Activated naive CD8-positive, alpha-beta T cell treated with anti-CD3 and anti-CD28 coated beads, Interleukin-2, amount 10 ng/mL, durations not matched to agents 7 days and 5 days (primary cell): ENCODE measurements at regions not wholly inside any gene's neighbourhood (a gene's known extent, or its start where the extent isn't known, plus 50 kb on each side); places are given as distances from the start of the nearest gene placed in this dataset.

Source experiments
- ATAC-seq: fragments of 150-1000 bp; cut with Tn5 transposase; one replicate; pipeline ENCODE4 v1.10.0; 2021; ENCODE audit warnings: low read depth, moderate library complexity
- POLR2A ChIA-PET: fragments of 350-600 bp; sonication (Branson Sonifier 250); formaldehyde crosslinking; loops from one replicate; lab custom pipeline; 2021; ENCODE audit warnings: antibody characterized with exemption; lab: Charles Lee
- DNase-seq: peaks from one replicate; pipeline ENCODE4 v3.0.0; 2021
- H3K27ac Mint-ChIP-seq: one replicate; pipeline ENCODE4 v1.8.0; 2022; ENCODE audit warnings: mild to moderate bottlenecking, mixed read lengths
- H3K27me3 Mint-ChIP-seq: one replicate; pipeline ENCODE4 v1.8.0; 2022; ENCODE audit warnings: mild to moderate bottlenecking, moderate library complexity, mixed read lengths
- H3K36me3 Mint-ChIP-seq: one replicate; pipeline ENCODE4 v1.8.0; 2021; ENCODE audit warnings: mild to moderate bottlenecking, mixed read lengths
- H3K4me1 Mint-ChIP-seq: one replicate; pipeline ENCODE4 v1.8.0; 2021; ENCODE audit warnings: mixed read lengths
- H3K4me3 Mint-ChIP-seq: one replicate; pipeline ENCODE4 v1.8.0; 2022; ENCODE audit warnings: mild to moderate bottlenecking, moderate library complexity, mixed read lengths
- H3K9me3 Mint-ChIP-seq: one replicate; pipeline ENCODE4 v1.8.0; 2021; ENCODE audit warnings: mixed read lengths

DNA sequence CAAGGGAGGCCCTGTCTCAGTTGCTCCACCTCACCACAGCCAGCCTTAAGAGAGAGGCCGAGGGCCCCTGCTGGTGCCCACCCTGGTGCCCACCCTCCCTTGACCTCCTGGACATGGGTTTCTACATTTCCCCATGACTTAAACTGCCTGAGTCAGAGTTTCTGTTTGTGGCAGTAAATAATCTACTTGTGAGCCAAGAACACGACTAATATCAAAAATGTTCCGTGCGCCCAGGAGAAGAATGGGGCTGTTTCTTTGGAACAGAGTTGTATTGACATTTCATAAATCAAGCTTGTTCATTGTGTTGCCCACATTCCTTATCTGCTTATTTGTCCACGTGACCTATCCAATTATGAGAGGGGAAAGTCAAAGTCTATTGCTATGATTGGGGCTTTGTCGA is 143.5 kb downstream of the ANKRD60 start:
- no peak for ATAC-seq
- POLR2A ChIA-PET = no interaction called here
- H3K4me1 Mint-ChIP-seq = no peaks in the 10 kb centered on the region

DNA sequence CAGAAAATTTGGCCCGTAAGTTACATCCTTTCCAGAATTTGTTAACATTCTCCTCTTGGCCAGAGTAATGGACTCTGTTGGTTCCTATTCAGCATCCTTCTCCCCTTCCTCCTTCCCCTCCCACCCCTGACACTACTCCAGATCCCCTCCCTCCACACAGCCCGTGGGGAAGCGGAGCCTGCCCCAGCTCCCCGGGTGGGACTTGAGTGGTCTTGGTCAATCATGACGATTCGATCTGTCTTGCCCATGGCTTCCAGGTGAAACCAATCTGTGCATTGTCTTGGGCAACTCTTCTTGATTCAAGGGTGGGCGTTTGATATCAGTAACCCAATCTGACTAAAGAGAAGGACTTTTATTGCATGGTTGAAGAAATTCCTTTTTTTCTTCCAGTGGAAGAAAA is 143.9 kb downstream of the ANKRD60 start:
- H3K9me3 Mint-ChIP-seq = no peaks in the 10 kb centered on the region
- no peaks in the 10 kb centered on the region for H3K4me1 Mint-ChIP-seq
- DNase-seq (no peak), ATAC-seq (no peak)
- no peak overlapping the region for H3K27ac Mint-ChIP-seq
- POLR2A ChIA-PET = no interaction called here
- peaks cover 5% of the 10 kb centered on the region for H3K27me3 Mint-ChIP-seq
- no peaks in the 10 kb centered on the region for H3K36me3 Mint-ChIP-seq
- H3K4me3 Mint-ChIP-seq = no peak overlapping the region

More for the DNA sequence above, 143.5 kb downstream of the ANKRD60 start:
- no peak for DNase-seq
- peaks cover 5% of the 10 kb centered on the region for H3K27me3 Mint-ChIP-seq
- H3K4me3 Mint-ChIP-seq = no peak overlapping the region
- H3K9me3 Mint-ChIP-seq = no peaks in the 10 kb centered on the region
- no peak overlapping the region for H3K27ac Mint-ChIP-seq
- no peaks in the 10 kb centered on the region for H3K36me3 Mint-ChIP-seq

DNA sequence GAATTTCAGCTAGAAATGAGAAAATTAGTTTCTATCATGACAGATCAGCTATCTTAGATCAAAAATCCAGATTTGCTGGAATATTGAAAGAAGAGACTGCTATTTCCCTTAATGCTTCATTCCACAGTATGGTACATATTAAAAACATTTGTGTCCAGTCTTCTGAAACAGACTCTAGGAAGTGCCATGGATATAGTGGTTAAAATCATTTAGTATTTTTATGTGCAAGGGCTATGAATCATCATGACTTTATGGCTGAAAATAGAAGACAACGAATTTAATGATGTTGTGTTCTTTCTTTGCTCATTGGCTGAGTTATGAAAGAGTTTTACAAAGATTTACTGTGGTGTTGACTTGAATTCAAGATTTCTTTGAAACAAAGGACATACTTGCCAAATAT is 146.6 kb downstream of the ANKRD60 start:
- Mint-ChIP-seq H3K36me3 (no peaks in the 10 kb centered on the region), H3K4me3 (no peak overlapping the region), H3K27ac (no peak overlapping the region), H3K27me3 (peaks cover 5% of the 10 kb centered on the region), H3K9me3 (no peaks in the 10 kb centered on the region), H3K4me1 (no peaks in the 10 kb centered on the region)
- ATAC-seq (no peak), DNase-seq (no peak)
- POLR2A ChIA-PET = no interaction called here

DNA sequence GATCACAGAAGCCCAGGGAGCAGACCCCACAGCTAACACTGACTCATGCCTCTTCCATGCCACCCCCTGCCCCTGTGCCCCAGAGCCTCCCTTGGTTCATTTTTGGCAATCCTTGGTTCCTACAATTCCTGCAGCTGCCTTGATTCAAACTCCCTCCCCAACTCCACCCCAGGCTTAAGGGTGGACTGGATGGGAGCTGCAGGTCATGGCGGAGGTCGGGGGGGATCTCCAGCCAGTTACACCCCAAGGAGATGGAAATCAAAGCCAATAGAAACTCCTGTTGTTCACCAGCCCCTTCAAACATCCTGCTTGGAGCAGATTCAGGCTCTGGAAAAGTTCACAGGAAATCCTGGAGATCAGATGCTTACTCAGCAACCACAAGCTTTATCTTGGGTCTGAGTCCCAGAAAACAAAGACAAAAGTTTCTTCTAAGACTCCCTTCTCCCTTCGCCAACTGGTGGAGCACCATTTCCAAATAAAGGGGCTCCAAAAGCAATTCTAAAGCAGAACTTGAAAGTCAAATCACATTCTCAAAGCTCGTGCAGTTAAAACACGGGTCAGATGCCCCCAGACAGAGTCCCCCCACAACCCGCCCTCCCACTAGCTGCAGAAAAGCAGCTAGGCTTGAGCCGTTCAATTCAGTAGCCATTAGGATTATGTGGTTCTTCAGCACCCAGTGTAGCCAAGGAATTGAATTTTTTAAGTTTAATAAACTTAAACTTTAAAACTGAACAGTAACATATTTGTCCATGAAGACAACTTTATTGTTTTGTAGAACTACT is 149.5 kb downstream of the ANKRD60 start:
- Mint-ChIP-seq H3K9me3 (no peaks in the 10 kb centered on the region), H3K36me3 (no peaks in the 10 kb centered on the region), H3K4me3 (no peak overlapping the region), H3K27me3 (peaks cover 5% of the 10 kb centered on the region), H3K4me1 (peaks cover 5% of the 10 kb centered on the region), H3K27ac (no peak overlapping the region)
- DNase-seq (no peak), ATAC-seq (no peak)
- POLR2A ChIA-PET = no interaction called here

DNA sequence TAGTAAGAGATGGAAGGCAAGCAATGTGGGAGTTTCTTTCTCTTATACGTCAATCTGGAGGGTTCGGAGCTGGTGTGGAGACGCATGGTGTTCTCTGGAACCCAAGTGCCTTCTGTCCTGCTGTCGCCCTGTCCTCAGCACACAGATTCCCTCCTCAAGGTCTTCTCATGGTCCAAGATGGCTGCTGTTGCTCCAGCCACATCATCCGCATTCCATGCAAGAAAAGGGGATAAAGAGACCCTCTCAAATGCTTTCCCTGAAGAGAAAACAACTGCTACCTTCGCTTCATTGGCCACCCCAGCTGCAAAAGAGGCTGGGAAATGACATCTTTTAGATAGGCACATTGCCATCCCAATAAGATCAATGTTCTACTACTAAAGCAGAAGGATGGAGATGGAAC is 151.2 kb downstream of the ANKRD60 start:
- Mint-ChIP-seq H3K4me1 (peaks cover 5% of the 10 kb centered on the region), H3K27ac (no peak overlapping the region), H3K4me3 (no peak overlapping the region), H3K36me3 (no peaks in the 10 kb centered on the region), H3K27me3 (no peaks in the 10 kb centered on the region), H3K9me3 (no peaks in the 10 kb centered on the region)
- DNase-seq (no peak), ATAC-seq (no peak)
- POLR2A ChIA-PET = no interaction called here

DNA sequence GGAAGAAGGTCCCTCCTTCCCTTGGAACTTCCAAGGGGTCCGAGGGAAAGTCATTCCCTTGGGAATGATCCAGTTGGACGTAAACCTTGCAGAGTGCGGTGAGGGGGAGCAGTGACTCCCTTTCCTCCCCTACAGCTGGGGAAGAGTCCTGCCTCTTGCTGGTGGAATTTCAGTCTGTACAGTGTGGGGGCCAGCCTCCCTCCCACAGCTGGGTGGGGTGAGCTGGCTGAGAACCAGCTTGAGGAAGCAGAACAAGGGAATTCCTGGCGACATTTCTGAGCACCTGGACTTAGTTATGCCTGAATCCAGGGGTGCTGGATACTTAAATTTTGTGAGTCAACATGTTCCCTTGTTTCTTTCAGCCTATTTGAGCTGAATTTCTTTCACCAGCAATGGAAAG is 152.0 kb downstream of the ANKRD60 start:
- Mint-ChIP-seq H3K27ac (no peak overlapping the region), H3K4me3 (no peak overlapping the region), H3K27me3 (peaks cover 4% of the 10 kb centered on the region), H3K4me1 (peaks cover 5% of the 10 kb centered on the region), H3K36me3 (no peaks in the 10 kb centered on the region), H3K9me3 (no peaks in the 10 kb centered on the region)
- POLR2A ChIA-PET = no interaction called here
- ATAC-seq = no peak
- DNase-seq = no peak

DNA sequence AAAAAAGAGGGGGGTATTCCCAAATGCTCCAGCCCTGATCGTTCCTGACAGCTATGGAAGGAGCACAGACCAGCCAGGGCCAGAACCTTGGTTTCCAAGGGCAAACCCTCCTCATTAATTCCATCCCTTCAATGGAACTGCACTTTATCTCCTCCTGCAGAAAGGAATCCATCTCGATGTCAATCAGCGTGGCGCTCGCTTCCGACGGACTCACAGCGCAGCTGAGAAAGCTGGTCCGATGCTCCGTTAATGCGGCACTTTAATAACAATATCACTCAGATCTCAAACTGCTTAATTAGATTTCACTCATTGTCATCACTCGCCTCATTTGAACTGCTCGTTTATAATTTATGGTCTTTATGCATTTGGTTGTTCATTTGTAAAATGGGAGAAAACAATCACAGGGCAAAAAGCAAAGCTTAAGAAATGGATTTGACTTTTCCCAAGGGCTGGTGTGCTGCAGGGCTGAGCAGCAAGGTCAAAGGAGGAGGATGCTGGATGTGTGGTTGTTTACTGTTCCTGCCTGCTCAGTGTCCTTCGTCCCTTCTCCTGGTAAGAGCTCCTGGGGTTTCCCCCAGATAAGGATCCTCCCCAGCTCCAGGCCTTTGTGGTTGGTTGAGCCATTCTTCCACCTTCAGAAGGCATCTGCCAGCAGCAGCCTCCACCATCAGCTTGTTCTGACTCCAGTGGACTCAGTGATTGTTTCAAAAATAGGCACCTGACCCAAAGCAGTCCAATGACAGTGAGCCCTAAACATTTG is 152.7 kb downstream of the ANKRD60 start:
- DNase-seq = no peak
- H3K4me1 Mint-ChIP-seq = peaks cover 5% of the 10 kb centered on the region
- POLR2A ChIA-PET = no interaction called here

DNA sequence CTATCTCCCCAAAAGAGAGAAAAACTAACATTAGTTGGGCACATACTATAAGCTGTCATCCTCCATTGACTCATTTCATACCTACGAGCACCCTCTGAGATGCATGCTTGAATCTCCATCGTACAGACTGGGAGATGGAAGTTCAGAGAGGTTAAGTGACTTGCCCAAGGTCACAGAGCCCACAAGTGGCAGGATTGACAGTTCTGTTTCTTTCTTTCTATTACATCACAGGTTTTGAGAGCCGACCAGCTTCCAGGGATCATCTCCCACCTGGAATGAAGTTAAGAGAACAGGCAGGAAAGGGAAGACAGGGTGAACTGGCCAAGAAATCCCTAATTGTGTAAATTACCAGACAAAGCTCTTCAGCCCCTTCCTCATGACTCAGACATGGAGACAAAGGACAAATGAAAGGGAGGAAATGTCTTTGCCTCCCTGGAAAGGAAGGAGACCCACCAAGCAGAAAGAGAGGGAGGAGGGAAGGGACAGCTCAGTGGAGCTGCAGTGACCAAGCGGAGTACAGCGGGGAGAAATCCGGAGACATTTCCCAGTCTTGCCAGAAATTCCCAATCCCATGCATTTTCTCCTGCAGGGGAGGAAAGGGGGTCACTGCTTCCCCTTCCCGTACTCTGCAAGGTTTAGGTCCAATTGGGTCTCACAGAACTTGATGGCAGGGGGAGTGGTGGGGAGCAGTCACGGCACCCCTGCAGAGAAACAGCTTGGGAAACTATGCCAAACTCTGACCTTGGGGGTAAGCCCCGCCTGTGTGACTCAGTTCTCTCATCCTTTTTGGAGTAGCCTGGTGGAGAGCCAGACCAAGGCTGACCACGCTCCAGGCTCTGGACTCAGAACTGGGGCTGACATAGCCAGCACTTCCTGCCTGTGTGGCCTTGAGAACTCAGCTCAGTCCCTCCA is 154.3 kb downstream of the ANKRD60 start:
- Mint-ChIP-seq H3K4me1 (peaks cover 5% of the 10 kb centered on the region), H3K27ac (no peak overlapping the region), H3K9me3 (no peaks in the 10 kb centered on the region), H3K27me3 (peaks cover 4% of the 10 kb centered on the region), H3K4me3 (no peak overlapping the region), H3K36me3 (no peaks in the 10 kb centered on the region)
- ATAC-seq (no peak), DNase-seq (no peak)
- POLR2A ChIA-PET = no interaction called here

More for the DNA sequence above, 152.7 kb downstream of the ANKRD60 start:
- no peaks in the 10 kb centered on the region for H3K9me3 Mint-ChIP-seq
- H3K36me3 Mint-ChIP-seq = no peaks in the 10 kb centered on the region
- no peak overlapping the region for H3K4me3 Mint-ChIP-seq
- H3K27me3 Mint-ChIP-seq = peaks cover 4% of the 10 kb centered on the region
- no peak for ATAC-seq
- no peak overlapping the region for H3K27ac Mint-ChIP-seq

DNA sequence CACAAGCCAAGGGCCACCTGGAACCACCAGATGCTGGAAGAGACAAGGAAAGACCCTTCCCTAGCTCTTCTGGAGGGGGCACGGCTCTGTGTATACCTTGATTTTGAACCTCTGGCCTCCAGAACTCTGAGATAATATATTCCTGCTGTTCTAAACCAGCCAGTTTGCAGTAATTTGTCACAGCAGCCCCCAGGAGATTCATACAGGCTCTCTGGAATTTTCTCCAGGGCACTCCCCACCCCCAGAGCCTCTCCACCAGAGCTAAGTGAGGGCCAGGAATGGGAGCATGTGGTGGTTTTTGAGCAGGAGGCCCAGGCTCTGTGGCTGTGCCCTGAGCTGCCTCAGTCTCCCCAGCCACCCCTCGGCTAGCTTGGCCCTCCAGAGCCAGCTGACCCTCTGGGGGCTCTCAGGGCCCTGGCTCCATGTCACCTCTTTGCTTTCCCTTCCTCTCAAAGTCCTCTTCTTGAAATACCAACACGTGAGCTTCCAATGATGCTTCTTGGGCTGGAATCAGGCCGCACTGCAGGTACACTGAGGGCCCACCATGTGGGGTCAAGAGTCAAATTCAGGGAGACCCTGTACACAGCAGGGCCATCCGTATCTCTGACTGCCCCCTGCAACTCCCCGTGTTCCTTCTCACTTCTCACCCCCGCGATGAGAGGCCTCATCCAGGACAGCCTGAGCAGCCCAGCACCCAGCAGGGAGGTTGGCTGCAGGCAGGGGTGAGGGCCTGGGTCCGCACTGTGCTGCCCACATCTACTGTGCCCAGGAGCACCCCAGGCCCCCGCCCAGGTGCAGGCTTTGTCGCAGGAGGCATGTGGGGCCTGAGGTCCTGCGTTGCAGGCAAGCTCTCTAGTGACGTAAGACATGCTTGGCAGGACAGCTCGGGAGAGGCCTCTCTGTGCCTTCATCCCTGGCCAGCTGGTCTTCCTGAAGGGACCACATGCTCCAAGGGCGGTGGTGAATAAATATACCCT is 155.5 kb downstream of the ANKRD60 start:
- ATAC-seq (no peak), DNase-seq (no peak)
- Mint-ChIP-seq H3K36me3 (no peaks in the 10 kb centered on the region), H3K4me3 (no peak overlapping the region), H3K27ac (no peak overlapping the region), H3K4me1 (peaks cover 5% of the 10 kb centered on the region), H3K9me3 (no peaks in the 10 kb centered on the region), H3K27me3 (peaks cover 4% of the 10 kb centered on the region)
- POLR2A ChIA-PET = no interaction called here

DNA sequence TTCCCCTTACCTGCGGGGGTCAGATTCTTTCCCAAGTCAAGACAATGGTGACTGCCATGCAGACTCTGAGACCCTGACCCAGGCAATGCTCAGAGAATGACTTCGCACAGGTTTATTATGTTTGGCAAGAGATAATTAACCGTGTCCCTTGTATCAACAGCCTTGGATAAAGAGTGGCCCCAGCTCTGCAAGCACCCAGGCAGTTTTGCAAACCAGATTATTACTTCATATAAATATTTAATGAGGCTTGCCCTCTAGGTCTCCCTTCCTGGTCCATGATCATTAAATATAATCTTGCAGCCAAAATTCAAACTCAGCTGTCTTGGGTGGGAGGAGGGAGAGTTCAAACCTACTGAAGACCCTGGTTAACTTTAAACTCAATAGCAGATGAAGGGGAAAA is 156.5 kb downstream of the ANKRD60 start:
- Mint-ChIP-seq H3K27me3 (peaks cover 4% of the 10 kb centered on the region), H3K4me1 (peaks cover 5% of the 10 kb centered on the region), H3K4me3 (no peak overlapping the region), H3K9me3 (no peaks in the 10 kb centered on the region), H3K27ac (no peak overlapping the region), H3K36me3 (no peaks in the 10 kb centered on the region)
- ATAC-seq = no peak
- POLR2A ChIA-PET = no interaction called here
- DNase-seq = no peak

DNA sequence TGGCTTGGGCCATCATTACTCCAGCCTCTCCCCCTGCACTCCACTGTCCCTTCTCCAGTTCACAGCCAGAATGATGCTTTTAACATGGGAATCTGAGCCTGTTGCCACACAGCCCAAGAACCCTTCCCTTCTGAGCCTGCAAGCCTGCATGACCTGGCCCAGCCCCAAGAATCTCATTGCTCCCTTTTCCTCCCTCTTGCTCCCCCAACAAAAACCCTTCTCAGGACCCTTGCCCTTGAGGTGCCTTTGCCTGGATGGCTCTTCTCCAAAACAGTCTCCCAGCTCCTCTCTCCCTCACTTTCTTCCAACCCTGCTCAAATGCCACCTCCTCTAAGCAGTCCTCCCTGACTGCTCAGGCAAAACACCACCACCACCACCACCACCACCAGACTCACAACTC is 157.2 kb downstream of the ANKRD60 start:
- DNase-seq = no peak

DNA sequence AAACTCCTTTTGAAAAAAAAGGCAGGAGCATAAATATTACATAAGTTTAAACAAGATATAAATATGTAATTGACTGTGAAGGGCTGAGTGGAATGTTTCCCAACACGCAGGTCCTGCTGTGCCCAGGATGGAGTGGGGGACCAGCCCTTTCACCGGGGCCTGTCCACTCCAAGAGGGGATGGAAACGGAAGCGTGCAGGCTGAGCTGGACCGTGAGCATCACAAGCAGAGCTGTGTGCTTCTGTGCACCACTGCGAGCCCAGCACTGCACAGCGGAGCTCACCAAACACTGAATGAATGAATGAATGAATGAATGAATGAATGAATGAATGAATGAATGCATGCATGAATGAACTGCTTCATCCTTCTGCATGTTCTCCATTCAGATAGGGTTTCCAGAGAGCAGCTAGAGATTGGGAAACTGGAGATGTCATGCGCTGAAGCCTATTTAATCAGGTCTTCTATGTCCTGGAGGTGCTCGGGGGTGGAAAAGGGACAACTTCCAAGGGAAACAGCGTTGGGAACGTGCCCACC is 157.7 kb downstream of the ANKRD60 start:
- Mint-ChIP-seq H3K36me3 (no peaks in the 10 kb centered on the region), H3K4me3 (no peak overlapping the region), H3K9me3 (no peaks in the 10 kb centered on the region), H3K27ac (no peak overlapping the region), H3K4me1 (peaks cover 5% of the 10 kb centered on the region), H3K27me3 (peaks cover 4% of the 10 kb centered on the region)
- POLR2A ChIA-PET = no interaction called here
- no peak for ATAC-seq
- DNase-seq = no peak

More for the DNA sequence above, 157.2 kb downstream of the ANKRD60 start:
- H3K4me1 Mint-ChIP-seq = peaks cover 5% of the 10 kb centered on the region
- no peak overlapping the region for H3K4me3 Mint-ChIP-seq
- H3K36me3 Mint-ChIP-seq = no peaks in the 10 kb centered on the region
- ATAC-seq = no peak
- POLR2A ChIA-PET = no interaction called here
- H3K9me3 Mint-ChIP-seq = no peaks in the 10 kb centered on the region
- peaks cover 4% of the 10 kb centered on the region for H3K27me3 Mint-ChIP-seq
- H3K27ac Mint-ChIP-seq = no peak overlapping the region
